ENCODE measurements at regions not wholly inside any gene's neighbourhood (a gene's known extent, or its start where the extent isn't known, plus 50 kb on each side); places are given as distances from the start of the nearest gene placed in this dataset.

DNA sequence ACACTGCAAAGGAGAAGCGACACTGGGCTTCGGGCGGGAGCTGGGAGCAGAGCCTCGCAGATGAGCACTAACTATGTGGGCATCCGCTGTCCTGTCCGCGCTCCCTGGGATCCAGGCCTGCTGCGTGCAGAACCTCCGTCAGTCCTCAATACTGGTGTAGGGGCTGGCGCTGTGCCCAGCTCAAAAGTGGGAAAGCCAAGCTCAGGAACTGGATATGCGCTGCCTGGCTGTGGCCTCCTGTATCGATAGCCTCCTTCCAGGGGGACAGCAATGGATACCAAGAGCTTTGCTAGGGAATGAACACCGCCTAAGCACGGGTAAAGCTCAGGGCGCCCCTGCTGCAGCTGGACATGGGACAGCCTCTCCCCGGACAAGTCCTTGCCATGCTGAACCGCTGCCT, 270.4 kb downstream of the NSG2 start:
- no peak for ATAC-seq
- TF ChIP-seq TOX (CRISPR knock-in tag; IDR thresholded peaks at IDR 0.05; ENCODE audit: borderline replicate concordance) = no peak
- TF ChIP-seq OSR1 (CRISPR knock-in tag; IDR thresholded peaks at IDR 0.05) = no peak
- no peak for TF ChIP-seq SNAI2 (CRISPR knock-in tag; IDR thresholded peaks at IDR 0.05)
- TF ChIP-seq CSDC2 (CRISPR knock-in tag; IDR thresholded peaks at IDR 0.05) = no peak
- TF ChIP-seq, protein P1, sequence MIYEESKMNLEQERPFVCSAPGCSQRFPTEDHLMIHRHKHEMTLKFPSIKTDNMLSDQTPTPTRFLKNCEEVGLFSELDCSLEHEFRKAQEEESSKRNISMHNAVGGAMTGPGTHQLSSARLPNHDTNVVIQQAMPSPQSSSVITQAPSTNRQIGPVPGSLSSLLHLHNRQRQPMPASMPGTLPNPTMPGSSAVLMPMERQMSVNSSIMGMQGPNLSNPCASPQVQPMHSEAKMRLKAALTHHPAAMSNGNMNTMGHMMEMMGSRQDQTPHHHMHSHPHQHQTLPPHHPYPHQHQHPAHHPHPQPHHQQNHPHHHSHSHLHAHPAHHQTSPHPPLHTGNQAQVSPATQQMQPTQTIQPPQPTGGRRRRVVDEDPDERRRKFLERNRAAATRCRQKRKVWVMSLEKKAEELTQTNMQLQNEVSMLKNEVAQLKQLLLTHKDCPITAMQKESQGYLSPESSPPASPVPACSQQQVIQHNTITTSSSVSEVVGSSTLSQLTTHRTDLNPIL (CRISPR knock-in tag; IDR thresholded peaks at IDR 0.05; ENCODE audit: low read depth) = no peak
- no peak for TF ChIP-seq RARB (CRISPR knock-in tag; IDR thresholded peaks at IDR 0.05)
- no peak for TF ChIP-seq ISL1 (CRISPR knock-in tag; IDR thresholded peaks at IDR 0.05)
- no peak for TF ChIP-seq TCF4 (CRISPR knock-in tag; IDR thresholded peaks at IDR 0.05; ENCODE audit: borderline replicate concordance)

DNA sequence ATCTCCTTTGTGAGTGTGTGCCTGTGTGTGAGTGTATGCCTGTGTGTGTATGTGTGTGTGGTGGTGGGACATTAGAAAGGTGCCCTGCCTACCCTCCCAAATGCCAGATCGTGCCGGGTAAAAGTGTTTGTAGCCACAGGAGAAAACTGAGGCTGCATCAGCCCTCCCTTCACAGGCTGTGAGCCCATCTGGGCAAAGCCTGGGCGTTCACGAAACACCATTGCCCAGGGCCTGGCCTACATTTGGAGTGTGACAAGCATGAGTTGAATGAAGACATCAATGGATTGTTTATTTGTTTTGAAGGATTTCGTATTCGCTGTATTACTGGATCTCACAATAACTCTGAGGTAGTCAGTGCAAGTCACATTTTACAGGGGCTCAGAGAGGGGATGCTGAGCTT, 270.8 kb downstream of the NSG2 start:
- no peak for ATAC-seq
- TF ChIP-seq SNAI2 (CRISPR knock-in tag; IDR thresholded peaks at IDR 0.05) (no peak), OSR1 (CRISPR knock-in tag; IDR thresholded peaks at IDR 0.05) (no peak), ZNF70 (CRISPR knock-in tag; IDR thresholded peaks at IDR 0.05) (no peak), GLIS3 (CRISPR knock-in tag; IDR thresholded peaks at IDR 0.05) (no peak), BACH2 (CRISPR knock-in tag; IDR thresholded peaks at IDR 0.05; ENCODE audit: borderline replicate concordance) (no peak), ESRRG (CRISPR knock-in tag; IDR thresholded peaks at IDR 0.05) (no peak), ISL1 (CRISPR knock-in tag; IDR thresholded peaks at IDR 0.05) (no peak), ZC3H10 (CRISPR knock-in tag; IDR thresholded peaks at IDR 0.05) (no peak), ZNF565 (CRISPR knock-in tag; conservative IDR thresholded peaks at IDR 0.05; ENCODE audit: low read depth) (no peak)
- TF ChIP-seq, protein P2, sequence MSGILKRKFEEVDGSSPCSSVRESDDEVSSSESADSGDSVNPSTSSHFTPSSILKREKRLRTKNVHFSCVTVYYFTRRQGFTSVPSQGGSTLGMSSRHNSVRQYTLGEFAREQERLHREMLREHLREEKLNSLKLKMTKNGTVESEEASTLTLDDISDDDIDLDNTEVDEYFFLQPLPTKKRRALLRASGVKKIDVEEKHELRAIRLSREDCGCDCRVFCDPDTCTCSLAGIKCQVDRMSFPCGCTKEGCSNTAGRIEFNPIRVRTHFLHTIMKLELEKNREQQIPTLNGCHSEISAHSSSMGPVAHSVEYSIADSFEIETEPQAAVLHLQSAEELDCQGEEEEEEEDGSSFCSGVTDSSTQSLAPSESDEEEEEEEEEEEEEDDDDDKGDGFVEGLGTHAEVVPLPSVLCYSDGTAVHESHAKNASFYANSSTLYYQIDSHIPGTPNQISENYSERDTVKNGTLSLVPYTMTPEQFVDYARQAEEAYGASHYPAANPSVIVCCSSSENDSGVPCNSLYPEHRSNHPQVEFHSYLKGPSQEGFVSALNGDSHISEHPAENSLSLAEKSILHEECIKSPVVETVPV (CRISPR knock-in tag; IDR thresholded peaks at IDR 0.05) = no peak
- TF ChIP-seq, protein P3, sequence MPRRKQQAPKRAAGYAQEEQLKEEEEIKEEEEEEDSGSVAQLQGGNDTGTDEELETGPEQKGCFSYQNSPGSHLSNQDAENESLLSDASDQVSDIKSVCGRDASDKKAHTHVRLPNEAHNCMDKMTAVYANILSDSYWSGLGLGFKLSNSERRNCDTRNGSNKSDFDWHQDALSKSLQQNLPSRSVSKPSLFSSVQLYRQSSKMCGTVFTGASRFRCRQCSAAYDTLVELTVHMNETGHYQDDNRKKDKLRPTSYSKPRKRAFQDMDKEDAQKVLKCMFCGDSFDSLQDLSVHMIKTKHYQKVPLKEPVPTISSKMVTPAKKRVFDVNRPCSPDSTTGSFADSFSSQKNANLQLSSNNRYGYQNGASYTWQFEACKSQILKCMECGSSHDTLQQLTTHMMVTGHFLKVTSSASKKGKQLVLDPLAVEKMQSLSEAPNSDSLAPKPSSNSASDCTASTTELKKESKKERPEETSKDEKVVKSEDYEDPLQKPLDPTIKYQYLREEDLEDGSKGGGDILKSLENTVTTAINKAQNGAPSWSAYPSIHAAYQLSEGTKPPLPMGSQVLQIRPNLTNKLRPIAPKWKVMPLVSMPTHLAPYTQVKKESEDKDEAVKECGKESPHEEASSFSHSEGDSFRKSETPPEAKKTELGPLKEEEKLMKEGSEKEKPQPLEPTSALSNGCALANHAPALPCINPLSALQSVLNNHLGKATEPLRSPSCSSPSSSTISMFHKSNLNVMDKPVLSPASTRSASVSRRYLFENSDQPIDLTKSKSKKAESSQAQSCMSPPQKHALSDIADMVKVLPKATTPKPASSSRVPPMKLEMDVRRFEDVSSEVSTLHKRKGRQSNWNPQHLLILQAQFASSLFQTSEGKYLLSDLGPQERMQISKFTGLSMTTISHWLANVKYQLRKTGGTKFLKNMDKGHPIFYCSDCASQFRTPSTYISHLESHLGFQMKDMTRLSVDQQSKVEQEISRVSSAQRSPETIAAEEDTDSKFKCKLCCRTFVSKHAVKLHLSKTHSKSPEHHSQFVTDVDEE (CRISPR knock-in tag; IDR thresholded peaks at IDR 0.05) = no peak
- TF ChIP-seq, protein P1 (CRISPR knock-in tag; IDR thresholded peaks at IDR 0.05; ENCODE audit: low read depth) = no peak

DNA sequence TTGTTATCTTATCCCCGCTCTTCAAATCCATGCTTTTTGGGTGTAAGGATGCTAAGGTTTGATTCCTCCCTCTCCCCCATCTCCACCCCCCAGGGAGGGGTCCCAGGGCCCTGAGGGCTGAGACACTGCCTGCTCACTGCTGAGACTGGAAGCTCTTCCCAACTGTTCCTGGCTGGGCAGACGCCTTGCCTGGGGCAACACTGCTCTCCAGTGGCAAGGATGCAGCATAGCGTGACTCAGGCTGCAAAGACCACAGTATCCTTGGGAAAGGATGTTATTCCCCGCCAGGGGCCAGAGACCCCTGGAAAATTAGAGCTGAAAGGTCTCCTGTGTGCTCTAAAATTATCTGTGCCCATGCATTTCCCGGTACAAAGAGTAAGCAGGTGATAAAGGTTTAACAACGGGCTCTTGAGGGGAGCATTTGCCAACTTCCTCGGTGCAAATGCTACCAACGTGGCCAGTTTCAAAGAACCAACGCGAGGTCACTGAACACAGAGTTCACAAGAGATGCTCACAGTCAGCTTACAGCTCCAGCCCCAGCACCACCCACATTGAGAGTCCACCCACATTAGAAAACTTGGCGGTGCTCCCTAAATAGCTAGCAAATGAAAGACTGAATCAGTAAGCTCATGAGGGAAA, 271.9 kb downstream of the NSG2 start:
- ATAC-seq = peak; percentile 98
- TF ChIP-seq, protein P4, sequence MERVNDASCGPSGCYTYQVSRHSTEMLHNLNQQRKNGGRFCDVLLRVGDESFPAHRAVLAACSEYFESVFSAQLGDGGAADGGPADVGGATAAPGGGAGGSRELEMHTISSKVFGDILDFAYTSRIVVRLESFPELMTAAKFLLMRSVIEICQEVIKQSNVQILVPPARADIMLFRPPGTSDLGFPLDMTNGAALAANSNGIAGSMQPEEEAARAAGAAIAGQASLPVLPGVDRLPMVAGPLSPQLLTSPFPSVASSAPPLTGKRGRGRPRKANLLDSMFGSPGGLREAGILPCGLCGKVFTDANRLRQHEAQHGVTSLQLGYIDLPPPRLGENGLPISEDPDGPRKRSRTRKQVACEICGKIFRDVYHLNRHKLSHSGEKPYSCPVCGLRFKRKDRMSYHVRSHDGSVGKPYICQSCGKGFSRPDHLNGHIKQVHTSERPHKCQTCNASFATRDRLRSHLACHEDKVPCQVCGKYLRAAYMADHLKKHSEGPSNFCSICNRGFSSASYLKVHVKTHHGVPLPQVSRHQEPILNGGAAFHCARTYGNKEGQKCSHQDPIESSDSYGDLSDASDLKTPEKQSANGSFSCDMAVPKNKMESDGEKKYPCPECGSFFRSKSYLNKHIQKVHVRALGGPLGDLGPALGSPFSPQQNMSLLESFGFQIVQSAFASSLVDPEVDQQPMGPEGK (CRISPR knock-in tag; IDR thresholded peaks at IDR 0.05; ENCODE audit: borderline replicate concordance) = no peak
- TF ChIP-seq GLIS3 (CRISPR knock-in tag; IDR thresholded peaks at IDR 0.05) = no peak
- no peak for TF ChIP-seq CSDC2 (CRISPR knock-in tag; IDR thresholded peaks at IDR 0.05)
- no peak for TF ChIP-seq BACH2 (CRISPR knock-in tag; IDR thresholded peaks at IDR 0.05; ENCODE audit: borderline replicate concordance)
- TF ChIP-seq ISL1 (CRISPR knock-in tag; IDR thresholded peaks at IDR 0.05) = no peak
- TF ChIP-seq ESRRG (CRISPR knock-in tag; IDR thresholded peaks at IDR 0.05) = no peak
- TF ChIP-seq ZFP3 (CRISPR knock-in tag; IDR thresholded peaks at IDR 0.05) = no peak
- TF ChIP-seq ZNF565 (CRISPR knock-in tag; conservative IDR thresholded peaks at IDR 0.05; ENCODE audit: low read depth) = no peak
- TF ChIP-seq PPARA (CRISPR knock-in tag; IDR thresholded peaks at IDR 0.05; ENCODE audit: borderline replicate concordance) = no peak
- TF ChIP-seq ARNTL (CRISPR knock-in tag; IDR thresholded peaks at IDR 0.05; ENCODE audit: borderline replicate concordance, low read depth) = no peak

Data from SK-N-SH treated with all-trans-retinoic acid at 6 μM for 48 hours (cell line).